Neuronal stem cell (in vitro differentiated cells): ENCODE measurements at regions not wholly inside any gene's neighbourhood (a gene's known extent, or its start where the extent isn't known, plus 50 kb on each side); places are given as distances from the start of the nearest gene placed in this dataset.
A peak's percentile ranks its signal among the peaks of the same experiment; 100 is the strongest.

Experiments used
- DNase-seq: peaks from one replicate; pipeline ENCODE4 v3.0.0-alpha.2; 2013; ENCODE audit warnings: low spot score
- H2AFZ ChIP-seq: one replicate; pipeline ENCODE4 v1.6.1; 2013; ENCODE audit warnings: mild to moderate bottlenecking, low read length, inconsistent platforms
- H2AK5ac ChIP-seq: 2 replicates; pipeline ENCODE4 v1.6.1; 2013; ENCODE audit warnings: low read depth, mild to moderate bottlenecking, inconsistent platforms, low read length, moderate library complexity, mixed read lengths
- H2BK120ac ChIP-seq: 2 replicates; pipeline ENCODE4 v1.6.1; 2013; ENCODE audit warnings: low read depth, mild to moderate bottlenecking, inconsistent platforms, low read length, moderate library complexity, mixed read lengths
- H2BK12ac ChIP-seq: one replicate; pipeline ENCODE4 v1.6.1; 2013; ENCODE audit warnings: low read length, inconsistent platforms
- H2BK15ac ChIP-seq: 2 replicates; pipeline ENCODE4 v1.6.1; 2013; ENCODE audit warnings: mild to moderate bottlenecking, low read length, inconsistent platforms, mixed read lengths
- H2BK5ac ChIP-seq: one replicate; pipeline ENCODE4 v1.6.1; 2013; ENCODE audit warnings: inconsistent platforms, mild to moderate bottlenecking, low read length, moderate library complexity
- H3K14ac ChIP-seq: one replicate; pipeline ENCODE4 v1.6.1; 2013; ENCODE audit warnings: low read length, inconsistent platforms
- H3K18ac ChIP-seq: 2 replicates; pipeline ENCODE4 v1.6.1; 2013; ENCODE audit warnings: low read length, inconsistent platforms
- H3K23ac ChIP-seq: 2 replicates; pipeline ENCODE4 v1.6.1; 2013; ENCODE audit warnings: low read depth, mild to moderate bottlenecking, mixed read lengths, low read length, inconsistent platforms; ENCODE audit not compliant: poor library complexity
- H3K27ac ChIP-seq: replicated peaks from 3 replicates; pipeline ENCODE4 v1.5.1; 2013; ENCODE audit warnings: low read length, inconsistent platforms
- H3K27me3 ChIP-seq, 3 experiments: 2 replicates each; pipeline ENCODE4 v1.6.1; 2013; ENCODE audit warnings: low read length in 3 of 3, mild to moderate bottlenecking in 2 of 3, inconsistent platforms in 1 of 3, low read depth in 1 of 3, mixed read lengths in 1 of 3, moderate library complexity in 1 of 3; ENCODE audit not compliant: control insufficient read depth in 3 of 3, insufficient read depth in 3 of 3
- H3K36me3 ChIP-seq, 2 donors: replicated peaks in 1 of 2; 2 replicates each; pipeline ENCODE4 v1.6.1; 2013; ENCODE audit warnings: low read length in 2 of 2; ENCODE audit not compliant: control insufficient read depth in 2 of 2, insufficient read depth in 2 of 2
- H3K4ac ChIP-seq: 2 replicates; pipeline ENCODE4 v1.6.1; 2013; ENCODE audit warnings: inconsistent platforms, mild to moderate bottlenecking, low read length, moderate library complexity
- H3K4me1 ChIP-seq, 2 donors: 1 replicate in 1 of 2; 2 replicates in 1 of 2; pipeline ENCODE4 v1.6.1; 2013; ENCODE audit warnings: low read length in 2 of 2, low read depth in 1 of 2; ENCODE audit not compliant: control insufficient read depth in 2 of 2, insufficient read depth in 1 of 2
- H3K4me2 ChIP-seq: one replicate; pipeline ENCODE4 v1.6.1; 2013; ENCODE audit warnings: mild to moderate bottlenecking, low read length, inconsistent platforms; ENCODE audit not compliant: insufficient read depth, poor library complexity, severe bottlenecking
- H3K4me3 ChIP-seq, 2 donors: 2 replicates each; pipeline ENCODE4 v1.5.1; 2013; ENCODE audit warnings: low read length in 2 of 2, mild to moderate bottlenecking in 2 of 2, inconsistent platforms in 1 of 2, moderate library complexity in 1 of 2
- H3K79me1 ChIP-seq: one replicate; pipeline ENCODE4 v1.6.1; 2013; ENCODE audit warnings: low read depth, mild to moderate bottlenecking, inconsistent platforms, low read length, moderate library complexity
- H3K9ac ChIP-seq: one replicate; pipeline ENCODE4 v1.6.1; 2013; ENCODE audit warnings: mild to moderate bottlenecking, low read depth, low read length, inconsistent platforms; ENCODE audit not compliant: poor library complexity
- H3K9me3 ChIP-seq, 2 donors: replicated peaks in 1 of 2; 2 replicates each; pipeline versions ENCODE3 to v1.6.1; 2013; ENCODE audit warnings: low read length in 2 of 2, mild to moderate bottlenecking in 2 of 2, inconsistent platforms in 1 of 2, low read depth in 1 of 2, mixed read lengths in 1 of 2, moderate library complexity in 1 of 2; ENCODE audit not compliant: control insufficient read depth in 2 of 2, insufficient read depth in 1 of 2
- H4K8ac ChIP-seq: one replicate; pipeline ENCODE4 v1.6.1; 2013; ENCODE audit warnings: low read depth, mild to moderate bottlenecking, inconsistent platforms, low read length, moderate library complexity
- H4K91ac ChIP-seq: one replicate; pipeline ENCODE4 v1.6.1; 2013; ENCODE audit warnings: low read length, low read depth, mild to moderate bottlenecking, inconsistent platforms; ENCODE audit not compliant: poor library complexity
- WGBS, 2 donors: extraction: QIAGEN DNeasy Blood & Tissue Kit; methylation state at CpG; one replicate each; pipeline ENCODE4 v1.1.7; 2013; ENCODE audit warnings: missing lambda C conversion rate in 2 of 2, mixed read lengths in 1 of 2; ENCODE audit not compliant: insufficient read length in 2 of 2, insufficient replicate concordance in 1 of 2; ENCODE audit errors: extremely low coverage in 2 of 2; 5-methylcytosine and 5-hydroxymethylcytosine counted together

- Histone ChIP-seq H3K18ac (no peak overlapping the region), H2AK5ac (no peak overlapping the region), H3K23ac (no peak overlapping the region), H2BK5ac (no peak overlapping the region), H3K4me3 (no peak overlapping the region), H3K4ac (no peak overlapping the region), H4K91ac (no peak overlapping the region), H3K14ac (no peak overlapping the region), H3K36me3 (no peaks in the 10 kb centered on the region), H4K8ac (no peak overlapping the region), H2BK12ac (no peak overlapping the region), H2BK15ac (no peak overlapping the region), H3K9ac (no peak overlapping the region), H2AFZ (no peak overlapping the region), H3K27me3 (no peaks in the 10 kb centered on the region), H3K27ac (no peak overlapping the region), H3K9me3 (no peaks in the 10 kb centered on the region), H3K4me1 (peaks cover 2 to 5% of the 10 kb centered on the region in 2 donors), H3K79me1 (no peaks in the 10 kb centered on the region), H2BK120ac (no peak overlapping the region), H3K4me2 (no peak overlapping the region)
- DNase-seq, result no peak
- no CpG with 5 or more reads among the region's 4 CpGs for WGBS, 2 donors
Observed at GRCh38 chr3:65194744-65195143, 506.9 kb upstream of the ADAMTS9 start.

GRCh38 chr3:65194047-65194714 lies 506.4 kb upstream of the ADAMTS9 start:
- Histone ChIP-seq H4K91ac (no peak overlapping the region), H3K79me1 (no peaks in the 10 kb centered on the region), H3K36me3 (no peaks in the 10 kb centered on the region), H3K9me3 (no peaks in the 10 kb centered on the region), H2BK12ac (no peak overlapping the region), H3K18ac (no peak overlapping the region), H2BK120ac (no peak overlapping the region), H2BK5ac (no peak overlapping the region), H3K4me1 (peaks cover 2 to 5% of the 10 kb centered on the region in 2 donors), H3K23ac (no peak overlapping the region), H3K27me3 (no peaks in the 10 kb centered on the region), H3K4me2 (no peak overlapping the region), H2AK5ac (no peak overlapping the region), H3K27ac (no peak overlapping the region), H2AFZ (peak overlapping the region; percentile 6), H4K8ac (no peak overlapping the region), H3K9ac (no peak overlapping the region), H3K14ac (no peak overlapping the region), H3K4ac (no peak overlapping the region), H3K4me3 (no peak overlapping the region), H2BK15ac (no peak overlapping the region)
- DNase-seq, result no peak
- no CpG with 5 or more reads among the region's 6 CpGs for WGBS, 2 donors

- Histone ChIP-seq H4K91ac (no peak overlapping the region), H3K4me1 (peaks cover 2 to 5% of the 10 kb centered on the region in 2 donors), H2AK5ac (no peak overlapping the region), H2BK5ac (no peak overlapping the region), H2BK12ac (no peak overlapping the region), H3K18ac (no peak overlapping the region), H2BK15ac (no peak overlapping the region), H3K14ac (no peak overlapping the region), H3K36me3 (no peaks in the 10 kb centered on the region), H3K4ac (no peak overlapping the region), H3K4me3 (no peak overlapping the region), H3K27me3 (no peaks in the 10 kb centered on the region), H3K23ac (no peak overlapping the region), H3K4me2 (no peak overlapping the region), H2BK120ac (no peak overlapping the region), H3K9me3 (no peaks in the 10 kb centered on the region), H4K8ac (no peak overlapping the region), H3K27ac (no peak overlapping the region), H3K9ac (no peak overlapping the region), H3K79me1 (no peaks in the 10 kb centered on the region), H2AFZ (no peak overlapping the region)
- DNase-seq, result no peak
- WGBS, 2 donors, result no CpG with 5 or more reads among the region's 9 CpGs
Observed at GRCh38 chr3:65193531-65193930, 505.7 kb upstream of the ADAMTS9 start.

DNA sequence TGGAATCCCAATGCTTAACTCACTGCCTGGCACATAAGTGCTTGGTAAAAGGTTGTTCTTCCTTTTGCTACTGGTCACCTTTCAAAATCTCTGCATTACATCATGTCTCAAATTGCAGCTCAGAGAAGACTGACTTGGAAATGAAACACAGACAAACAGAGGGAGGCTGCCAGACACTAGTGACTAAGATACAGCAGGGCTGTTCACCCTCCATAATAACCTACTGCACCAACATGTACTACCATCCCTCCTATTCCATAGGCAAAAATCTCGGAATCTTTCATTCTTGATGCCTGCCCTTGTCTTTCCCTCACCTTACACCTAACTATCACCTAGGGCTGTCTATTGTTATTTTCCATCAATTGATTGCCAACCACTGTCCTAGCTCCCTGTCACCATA lies 502.3 kb upstream of the ADAMTS9 start:
- H3K27ac ChIP-seq, result no peak overlapping the region
- H3K9ac ChIP-seq, result no peak overlapping the region
- H3K36me3 ChIP-seq, result no peaks in the 10 kb centered on the region
- no peak overlapping the region for H2BK12ac ChIP-seq
- no peak overlapping the region for H3K4me2 ChIP-seq
- no peak overlapping the region for H4K8ac ChIP-seq
- no peak overlapping the region for H3K18ac ChIP-seq
- H3K4ac ChIP-seq, result no peak overlapping the region
- no peak overlapping the region for H3K23ac ChIP-seq
- H2AK5ac ChIP-seq, result no peak overlapping the region
- H2BK15ac ChIP-seq, result no peak overlapping the region
- no peak for DNase-seq
- no peak overlapping the region for H2BK120ac ChIP-seq
- peaks cover 2 to 5% of the 10 kb centered on the region in 2 donors for H3K4me1 ChIP-seq
- no peak overlapping the region for H3K14ac ChIP-seq
- no peak overlapping the region for H4K91ac ChIP-seq
- no peaks in the 10 kb centered on the region for H3K27me3 ChIP-seq
- H2AFZ ChIP-seq, result no peak overlapping the region
- peaks cover 0 to 4% of the 10 kb centered on the region in 2 donors for H3K9me3 ChIP-seq
- H2BK5ac ChIP-seq, result no peak overlapping the region
- H3K4me3 ChIP-seq, result no peak overlapping the region
- H3K79me1 ChIP-seq, result no peaks in the 10 kb centered on the region
- WGBS, 2 donors, result no CpG with 5 or more reads among the region's 1 CpG
